Hepatic stellate cell (primary cell): ENCODE measurements at regions not wholly inside any gene's neighbourhood (a gene's known extent, or its start where the extent isn't known, plus 50 kb on each side); places are given as distances from the start of the nearest gene placed in this dataset.
A peak's percentile ranks its signal among the peaks of the same experiment; 100 is the strongest.
"Not testable (repeated sequence)": the region's sequence is repeated elsewhere in the genome, so short reads cannot be mapped to it uniquely, and the experiment has no call there.

ENCODE experiments used
- DNase-seq: peaks from one replicate; pipeline ENCODE4 v3.0.0; 2011; ENCODE audit warnings: low spot score

GRCh38 chr3:137116619-137117018 is 158.8 kb downstream of the IL20RB start:
- DNase-seq = no peak

GRCh38 chr3:137121704-137122314 is 164.0 kb downstream of the IL20RB start:
- DNase-seq = peak; percentile 4

- DNase-seq = no peak
Measured at GRCh38 chr3:137131081-137131480, 173.3 kb downstream of the IL20RB start.

- no peak for DNase-seq
Measured at GRCh38 chr3:137134431-137134830, 176.6 kb downstream of the IL20RB start.

- DNase-seq = no peak
Measured at GRCh38 chr3:137148406-137148805, 190.6 kb downstream of the IL20RB start.

GRCh38 chr3:137148917-137149316 is 191.1 kb downstream of the IL20RB start:
- no peak for DNase-seq

- no peak for DNase-seq
Measured at GRCh38 chr3:137150825-137151224, 193.0 kb downstream of the IL20RB start.

GRCh38 chr3:137153046-137153445 is 195.3 kb downstream of the IL20RB start:
- DNase-seq = not testable (repeated sequence)

- no peak for DNase-seq
Measured at GRCh38 chr3:137163241-137163871, 205.6 kb downstream of the IL20RB start.

- no peak for DNase-seq
Measured at GRCh38 chr3:137163958-137164357, 206.2 kb downstream of the IL20RB start.

- no peak for DNase-seq
Measured at GRCh38 chr3:137165117-137165806, 207.5 kb downstream of the IL20RB start.

- DNase-seq = no peak
Measured at GRCh38 chr3:137171834-137172603, 214.2 kb downstream of the IL20RB start.

GRCh38 chr3:137172728-137173127 is 214.9 kb downstream of the IL20RB start:
- no peak for DNase-seq

- no peak for DNase-seq
Measured at GRCh38 chr3:137174514-137174913, 216.7 kb downstream of the IL20RB start.

- DNase-seq = no peak
Measured at GRCh38 chr3:137180220-137180619, 222.4 kb downstream of the IL20RB start.

- DNase-seq = no peak
Measured at GRCh38 chr3:137191133-137191923, 233.5 kb downstream of the IL20RB start.

GRCh38 chr3:137191951-137192350 is 234.2 kb downstream of the IL20RB start:
- no peak for DNase-seq

- no peak for DNase-seq
Measured at GRCh38 chr3:137194301-137194700, 236.5 kb downstream of the IL20RB start.

GRCh38 chr3:137198374-137198773 is 240.6 kb downstream of the IL20RB start:
- DNase-seq = not testable (repeated sequence)

GRCh38 chr3:137199678-137200077 is 241.9 kb downstream of the IL20RB start:
- DNase-seq = no peak

- no peak for DNase-seq
Measured at GRCh38 chr3:137201066-137201465, 243.3 kb downstream of the IL20RB start.

- no peak for DNase-seq
Measured at GRCh38 chr3:137202941-137203340, 245.2 kb downstream of the IL20RB start.
